ENCODE measurements at regions not wholly inside any gene's neighbourhood (a gene's known extent, or its start where the extent isn't known, plus 50 kb on each side); places are given as distances from the start of the nearest gene placed in this dataset.
"Not testable (repeated sequence)": the region's sequence is repeated elsewhere in the genome, so short reads cannot be mapped to it uniquely, and the experiment has no call there.

- no peak for ATAC-seq (replicated peaks)
- Mint-ChIP-seq H3K4me3 (no peak overlapping the region), H3K9me3 (no peaks in the 10 kb centered on the region), H3K4me1 (no peaks in the 10 kb centered on the region), H3K27ac (no peak overlapping the region), H3K27me3 (no peaks in the 10 kb centered on the region), H3K36me3 (ENCODE audit: low read depth) (no peaks in the 10 kb centered on the region)
Observed at GRCh38 chr2:241992753-241993152, 123.2 kb downstream of the RTP5 start.

- no peak for ATAC-seq (replicated peaks)
- H3K4me1 Mint-ChIP-seq, result no peaks in the 10 kb centered on the region
- H3K4me3 Mint-ChIP-seq, result no peak overlapping the region
- H3K27ac Mint-ChIP-seq, result no peak overlapping the region
- no peaks in the 10 kb centered on the region for H3K27me3 Mint-ChIP-seq
- H3K9me3 Mint-ChIP-seq, result no peaks in the 10 kb centered on the region
- H3K36me3 Mint-ChIP-seq (ENCODE audit: low read depth), result no peaks in the 10 kb centered on the region
Observed at GRCh38 chr2:241993386-241994005, 124.0 kb downstream of the RTP5 start.

- Mint-ChIP-seq H3K4me1 (no peaks in the 10 kb centered on the region), H3K27me3 (no peaks in the 10 kb centered on the region), H3K36me3 (ENCODE audit: low read depth) (no peaks in the 10 kb centered on the region), H3K27ac (no peak overlapping the region), H3K9me3 (no peaks in the 10 kb centered on the region), H3K4me3 (no peak overlapping the region)
- no peak for ATAC-seq (replicated peaks)
Observed at GRCh38 chr2:241994086-241994485, 124.6 kb downstream of the RTP5 start.

GRCh38 chr2:241994556-241995213 lies 125.2 kb downstream of the RTP5 start:
- no peak for ATAC-seq (replicated peaks)
- H3K27me3 Mint-ChIP-seq, result no peaks in the 10 kb centered on the region
- no peak overlapping the region for H3K27ac Mint-ChIP-seq
- H3K4me3 Mint-ChIP-seq, result no peak overlapping the region
- H3K4me1 Mint-ChIP-seq, result no peaks in the 10 kb centered on the region
- H3K36me3 Mint-ChIP-seq (ENCODE audit: low read depth), result no peaks in the 10 kb centered on the region
- no peaks in the 10 kb centered on the region for H3K9me3 Mint-ChIP-seq

- H3K27ac Mint-ChIP-seq, result no peak overlapping the region
- no peak overlapping the region for H3K4me3 Mint-ChIP-seq
- no peaks in the 10 kb centered on the region for H3K4me1 Mint-ChIP-seq
- H3K36me3 Mint-ChIP-seq (ENCODE audit: low read depth), result no peaks in the 10 kb centered on the region
- H3K9me3 Mint-ChIP-seq, result no peaks in the 10 kb centered on the region
- H3K27me3 Mint-ChIP-seq, result no peaks in the 10 kb centered on the region
- ATAC-seq (replicated peaks), result no peak
Observed at GRCh38 chr2:241996100-241996499, 126.6 kb downstream of the RTP5 start.

GRCh38 chr2:241997017-241997416 lies 127.5 kb downstream of the RTP5 start:
- ATAC-seq (replicated peaks), result no peak
- Mint-ChIP-seq H3K36me3 (ENCODE audit: low read depth) (no peaks in the 10 kb centered on the region), H3K27ac (no peak overlapping the region), H3K9me3 (no peaks in the 10 kb centered on the region), H3K27me3 (no peaks in the 10 kb centered on the region), H3K4me3 (no peak overlapping the region), H3K4me1 (no peaks in the 10 kb centered on the region)

GRCh38 chr2:241999184-241999583 lies 129.7 kb downstream of the RTP5 start:
- Mint-ChIP-seq H3K9me3 (no peaks in the 10 kb centered on the region), H3K27me3 (no peaks in the 10 kb centered on the region), H3K4me1 (no peaks in the 10 kb centered on the region), H3K36me3 (ENCODE audit: low read depth) (no peaks in the 10 kb centered on the region), H3K4me3 (no peak overlapping the region), H3K27ac (no peak overlapping the region)
- no peak for ATAC-seq (replicated peaks)

- Mint-ChIP-seq H3K4me1 (no peaks in the 10 kb centered on the region), H3K36me3 (ENCODE audit: low read depth) (no peaks in the 10 kb centered on the region), H3K4me3 (no peak overlapping the region), H3K27ac (no peak overlapping the region), H3K27me3 (no peaks in the 10 kb centered on the region), H3K9me3 (no peaks in the 10 kb centered on the region)
- ATAC-seq (replicated peaks), result no peak
Observed at GRCh38 chr2:242001853-242002252, 132.3 kb downstream of the RTP5 start.

- peak overlapping the region; percentile 8 for H3K4me3 Mint-ChIP-seq
- ATAC-seq (replicated peaks), result no peak
- H3K27ac Mint-ChIP-seq, result no peak overlapping the region
- no peaks in the 10 kb centered on the region for H3K36me3 Mint-ChIP-seq (ENCODE audit: low read depth)
- H3K9me3 Mint-ChIP-seq, result no peaks in the 10 kb centered on the region
- H3K27me3 Mint-ChIP-seq, result no peaks in the 10 kb centered on the region
- no peaks in the 10 kb centered on the region for H3K4me1 Mint-ChIP-seq
Observed at GRCh38 chr2:242002944-242003343, 133.4 kb downstream of the RTP5 start.

GRCh38 chr2:242004223-242004901 lies 134.8 kb downstream of the RTP5 start:
- Mint-ChIP-seq H3K9me3 (no peaks in the 10 kb centered on the region), H3K36me3 (ENCODE audit: low read depth) (no peaks in the 10 kb centered on the region), H3K27ac (no peak overlapping the region), H3K4me3 (no peak overlapping the region), H3K4me1 (no peaks in the 10 kb centered on the region), H3K27me3 (no peaks in the 10 kb centered on the region)
- ATAC-seq (replicated peaks), result no peak

- Mint-ChIP-seq H3K4me1 (no peaks in the 10 kb centered on the region), H3K27me3 (no peaks in the 10 kb centered on the region), H3K36me3 (ENCODE audit: low read depth) (no peaks in the 10 kb centered on the region), H3K27ac (no peak overlapping the region), H3K4me3 (no peak overlapping the region), H3K9me3 (no peaks in the 10 kb centered on the region)
- ATAC-seq (replicated peaks), result no peak
Observed at GRCh38 chr2:242004902-242005230, 135.3 kb downstream of the RTP5 start.

GRCh38 chr2:242006091-242006634 lies 136.6 kb downstream of the RTP5 start:
- not testable (repeated sequence) for H3K27me3 Mint-ChIP-seq; H3K36me3 Mint-ChIP-seq (ENCODE audit: low read depth); H3K9me3 Mint-ChIP-seq; ATAC-seq (replicated peaks); H3K4me3 Mint-ChIP-seq; H3K4me1 Mint-ChIP-seq; H3K27ac Mint-ChIP-seq

- not testable (repeated sequence) for H3K27ac Mint-ChIP-seq; ATAC-seq (replicated peaks); H3K4me1 Mint-ChIP-seq; H3K9me3 Mint-ChIP-seq; H3K36me3 Mint-ChIP-seq (ENCODE audit: low read depth); H3K27me3 Mint-ChIP-seq; H3K4me3 Mint-ChIP-seq
Observed at GRCh38 chr2:242008908-242009307, 139.4 kb downstream of the RTP5 start.

GRCh38 chr2:242009846-242010245 lies 140.3 kb downstream of the RTP5 start:
- not testable (repeated sequence) for H3K4me1 Mint-ChIP-seq; H3K27me3 Mint-ChIP-seq; H3K27ac Mint-ChIP-seq; ATAC-seq (replicated peaks); H3K36me3 Mint-ChIP-seq (ENCODE audit: low read depth); H3K9me3 Mint-ChIP-seq; H3K4me3 Mint-ChIP-seq

Data from activated T-helper 17 cell treated with anti-CD3 and anti-CD28 coated beads, Interleukin-2, amount 50 U/mL, for 72 hours (primary cell).